Aorta (tissue), 5 donors: ENCODE measurements at regions not wholly inside any gene's neighbourhood (a gene's known extent, or its start where the extent isn't known, plus 50 kb on each side); places are given as distances from the start of the nearest gene placed in this dataset.

Source experiments
- ATAC-seq: fragments of 200-7000 bp; cut with Tn5 transposase; one replicate; pipeline ENCODE4 v1.9.1; 2022; ENCODE audit warnings: moderate library complexity; ENCODE audit not compliant: low FRiP score
- DNase-seq, 2 donors: peaks; one replicate each; pipeline ENCODE4 v3.0.0-alpha.2; 2020
- H3K27ac ChIP-seq, 2 donors: one replicate each; pipeline ENCODE4 v1.5.1; 2013; ENCODE audit warnings: low read length in 2 of 2, mild to moderate bottlenecking in 2 of 2, moderate library complexity in 2 of 2, control low read depth in 1 of 2, inconsistent platforms in 1 of 2, low read depth in 1 of 2
- H3K27me3 ChIP-seq, 2 donors: one replicate each; pipeline ENCODE4 v1.6.1; 2013; ENCODE audit warnings: control low read depth in 1 of 2, low read length in 1 of 2, mild to moderate bottlenecking in 1 of 2, moderate library complexity in 1 of 2; ENCODE audit not compliant: insufficient read depth in 2 of 2, control insufficient read depth in 1 of 2
- H3K36me3 ChIP-seq, 2 donors: one replicate each; pipeline ENCODE4 v1.6.1; 2013; ENCODE audit warnings: control low read depth in 1 of 2, low read length in 1 of 2, mild to moderate bottlenecking in 1 of 2; ENCODE audit not compliant: insufficient read depth in 2 of 2, control insufficient read depth in 1 of 2
- H3K4me1 ChIP-seq, 2 donors: one replicate each; pipeline ENCODE4 v1.6.1; 2013; ENCODE audit warnings: low read length in 2 of 2, control low read depth in 1 of 2, mild to moderate bottlenecking in 1 of 2, moderate library complexity in 1 of 2; ENCODE audit not compliant: insufficient read depth in 2 of 2, control insufficient read depth in 1 of 2
- H3K4me3 ChIP-seq, 2 donors: one replicate each; pipeline ENCODE4 v1.5.1; 2013; ENCODE audit warnings: low read length in 2 of 2, control low read depth in 1 of 2, mild to moderate bottlenecking in 1 of 2
- H3K9me3 ChIP-seq: one replicate; pipeline ENCODE4 v1.6.1; 2013; ENCODE audit warnings: mild to moderate bottlenecking, low read length; ENCODE audit not compliant: control insufficient read depth
- WGBS, 2 donors: extraction: QIAGEN DNeasy Blood & Tissue Kit; methylation state at CpG; one replicate each; pipeline ENCODE4 v1.1.7; 2013; 5-methylcytosine and 5-hydroxymethylcytosine counted together
- intact Hi-C, 2 donors: fragments of 100-400 bp; cut with DNase I; formaldehyde crosslinking; loops; one replicate each; pipeline versions ENCODE4 v1.14.2 to v1.15.0; 2022
- donor health status: healthy with polysubstance abuse.
- donor health status: Bipolar disorder and iron deficiency.
- donor health status: DM: no; HTN: no; CAD: no.
- donor health status: DM: no; HTN: no; CAD: no.
- donor health status: DM: yes; HTN: yes; CAD: no.

- no peaks in the 10 kb centered on the region for H3K9me3 ChIP-seq
- intact Hi-C loops = loop anchor here (5.0 to 10.0 kb wide), 2 partner anchors 146 to 247 kb away; no protein-coding TSS in a partner anchor
- DNase-seq = no peak
These were observed 165.1 kb upstream of the PRR16 start for GRCh38 chr5:120298981-120299380.

GRCh38 chr5:120304663-120305062 is 159.4 kb upstream of the PRR16 start:
- H3K4me3 ChIP-seq = no peak overlapping the region
- ATAC-seq = no peak
- peaks cover 0 to 4% of the 10 kb centered on the region in 2 donors for H3K4me1 ChIP-seq
- DNase-seq = no peak
- H3K36me3 ChIP-seq = no peaks in the 10 kb centered on the region
- H3K9me3 ChIP-seq = no peaks in the 10 kb centered on the region
- WGBS, 2 donors = 12% methylated on average over 2 of the region's 2 CpGs
- H3K27ac ChIP-seq = no peak overlapping the region
- intact Hi-C loops = loop anchor here in 1 of 2 donors (5.0 kb wide), 1 partner anchor 158 kb away; the partner anchor contains the start of gene PRR16
- no peaks in the 10 kb centered on the region for H3K27me3 ChIP-seq

More at GRCh38 chr5:120298981-120299380, 165.1 kb upstream of the PRR16 start:
- H3K36me3 ChIP-seq = no peaks in the 10 kb centered on the region
- H3K27me3 ChIP-seq = no peaks in the 10 kb centered on the region
- H3K27ac ChIP-seq = no peak overlapping the region
- whole genome bisulfite sequencing, 2 donors = 3 to 25% methylated on average over 1 of the region's 1 CpG
- no peaks in the 10 kb centered on the region for H3K4me1 ChIP-seq
- H3K4me3 ChIP-seq = no peak overlapping the region
- no peak for ATAC-seq

- no peak overlapping the region for H3K27ac ChIP-seq
- no peaks in the 10 kb centered on the region for H3K9me3 ChIP-seq
- H3K36me3 ChIP-seq = no peaks in the 10 kb centered on the region
- H3K4me3 ChIP-seq = no peak overlapping the region
- intact Hi-C loops = loop anchor here in 1 of 2 donors (5.0 kb wide), 1 partner anchor 156 kb away; the partner anchor contains the start of gene PRR16
- no peaks in the 10 kb centered on the region for H3K27me3 ChIP-seq
- no peak for ATAC-seq
- WGBS, 2 donors = 87 to 91% methylated on average over 3 of the region's 3 CpGs
- peaks cover 0 to 4% of the 10 kb centered on the region in 2 donors for H3K4me1 ChIP-seq
- DNase-seq = no peak
These were observed 157.8 kb upstream of the PRR16 start for GRCh38 chr5:120306303-120306702.

GRCh38 chr5:120314191-120314590 is 149.9 kb upstream of the PRR16 start:
- ATAC-seq = no peak
- no peak for DNase-seq
- H3K27me3 ChIP-seq = no peaks in the 10 kb centered on the region
- H3K4me1 ChIP-seq = no peaks in the 10 kb centered on the region
- H3K36me3 ChIP-seq = no peaks in the 10 kb centered on the region
- no peak overlapping the region for H3K4me3 ChIP-seq
- H3K27ac ChIP-seq = no peak overlapping the region
- intact Hi-C loops = no loop called here
- no peaks in the 10 kb centered on the region for H3K9me3 ChIP-seq

GRCh38 chr5:120320626-120321025 is 143.5 kb upstream of the PRR16 start:
- no peak for ATAC-seq
- H3K27ac ChIP-seq = no peak overlapping the region
- H3K36me3 ChIP-seq = no peaks in the 10 kb centered on the region
- DNase-seq = no peak
- intact Hi-C loops = no loop called here
- H3K4me1 ChIP-seq = no peaks in the 10 kb centered on the region
- H3K9me3 ChIP-seq = no peaks in the 10 kb centered on the region
- H3K4me3 ChIP-seq = no peak overlapping the region
- H3K27me3 ChIP-seq = no peaks in the 10 kb centered on the region

GRCh38 chr5:120326651-120327050 is 137.4 kb upstream of the PRR16 start:
- ATAC-seq (no peak), DNase-seq (no peak)
- Histone ChIP-seq H3K36me3 (no peaks in the 10 kb centered on the region), H3K4me1 (no peaks in the 10 kb centered on the region), H3K4me3 (no peak overlapping the region), H3K27ac (no peak overlapping the region), H3K9me3 (no peaks in the 10 kb centered on the region), H3K27me3 (no peaks in the 10 kb centered on the region)
- intact Hi-C loops = no loop called here

- Histone ChIP-seq H3K27me3 (no peaks in the 10 kb centered on the region), H3K4me3 (no peak overlapping the region), H3K27ac (no peak overlapping the region), H3K9me3 (no peaks in the 10 kb centered on the region), H3K4me1 (no peaks in the 10 kb centered on the region), H3K36me3 (no peaks in the 10 kb centered on the region)
- 17 to 22% methylated on average over 2 of the region's 2 CpGs for WGBS, 2 donors
- ATAC-seq (no peak), DNase-seq (no peak)
- intact Hi-C loops = no loop called here
These were observed 136.9 kb upstream of the PRR16 start for GRCh38 chr5:120327180-120327579.

- Histone ChIP-seq H3K36me3 (no peaks in the 10 kb centered on the region), H3K9me3 (no peaks in the 10 kb centered on the region), H3K27me3 (no peaks in the 10 kb centered on the region), H3K27ac (no peak overlapping the region), H3K4me1 (no peaks in the 10 kb centered on the region), H3K4me3 (no peak overlapping the region)
- no peak for ATAC-seq
- WGBS, 2 donors = 77 to 97% methylated on average over 2 of the region's 2 CpGs
- no peak for DNase-seq
- intact Hi-C loops = no loop called here
These were observed 135.0 kb upstream of the PRR16 start for GRCh38 chr5:120329095-120329494.

- WGBS, 2 donors = 94 to 97% methylated on average over 1 of the region's 1 CpG
- H3K4me3 ChIP-seq = no peak overlapping the region
- no peaks in the 10 kb centered on the region for H3K27me3 ChIP-seq
- no peaks in the 10 kb centered on the region for H3K9me3 ChIP-seq
- no peaks in the 10 kb centered on the region for H3K4me1 ChIP-seq
- DNase-seq = no peak
- no peak for ATAC-seq
- H3K27ac ChIP-seq = no peak overlapping the region
- H3K36me3 ChIP-seq = no peaks in the 10 kb centered on the region
- intact Hi-C loops = no loop called here
These were observed 133.5 kb upstream of the PRR16 start for GRCh38 chr5:120330558-120330957.
